ENCODE measurements at regions not wholly inside any gene's neighbourhood (a gene's known extent, or its start where the extent isn't known, plus 50 kb on each side); places are given as distances from the start of the nearest gene placed in this dataset.

DNA sequence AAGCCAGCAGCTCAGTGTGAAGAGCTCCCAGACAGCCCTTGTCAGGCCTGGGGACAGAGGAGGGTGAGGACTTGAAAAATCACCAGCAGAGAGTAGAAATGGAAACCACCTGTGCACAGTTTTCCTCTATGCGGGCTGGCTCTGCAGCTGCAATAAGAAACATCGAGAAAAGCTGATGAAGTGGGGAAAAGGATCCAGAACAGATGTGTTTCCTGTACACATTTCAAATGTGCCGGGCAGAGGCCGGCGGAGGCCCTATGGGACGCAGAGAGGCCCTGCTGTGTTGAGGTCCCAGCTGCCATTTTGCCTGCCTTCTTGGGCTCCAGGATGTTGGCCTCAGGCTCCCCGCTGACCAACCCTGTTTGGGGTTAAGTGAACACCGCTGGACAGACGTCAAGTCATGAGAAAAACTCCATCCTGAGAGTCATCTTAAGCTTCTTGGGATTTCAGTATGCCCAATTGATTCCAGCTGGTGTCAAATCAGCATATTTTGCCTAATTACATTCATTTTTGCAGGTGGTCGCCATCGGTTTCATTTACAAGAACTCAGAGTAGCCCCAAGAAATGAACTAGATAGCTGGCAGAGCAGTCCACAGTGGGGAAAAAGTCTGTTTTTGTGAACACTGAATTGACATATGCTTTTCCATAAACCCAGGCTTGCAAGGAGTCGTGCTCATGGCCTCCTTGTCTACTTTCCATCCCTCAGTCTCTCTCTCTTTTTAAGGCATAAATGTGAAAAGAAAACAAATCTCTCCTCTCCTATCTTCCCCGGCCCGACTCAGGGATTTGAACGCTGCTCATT is 150.4 kb upstream of the PHACTR3 start (continued):
- TF ChIP-seq, protein P1, sequence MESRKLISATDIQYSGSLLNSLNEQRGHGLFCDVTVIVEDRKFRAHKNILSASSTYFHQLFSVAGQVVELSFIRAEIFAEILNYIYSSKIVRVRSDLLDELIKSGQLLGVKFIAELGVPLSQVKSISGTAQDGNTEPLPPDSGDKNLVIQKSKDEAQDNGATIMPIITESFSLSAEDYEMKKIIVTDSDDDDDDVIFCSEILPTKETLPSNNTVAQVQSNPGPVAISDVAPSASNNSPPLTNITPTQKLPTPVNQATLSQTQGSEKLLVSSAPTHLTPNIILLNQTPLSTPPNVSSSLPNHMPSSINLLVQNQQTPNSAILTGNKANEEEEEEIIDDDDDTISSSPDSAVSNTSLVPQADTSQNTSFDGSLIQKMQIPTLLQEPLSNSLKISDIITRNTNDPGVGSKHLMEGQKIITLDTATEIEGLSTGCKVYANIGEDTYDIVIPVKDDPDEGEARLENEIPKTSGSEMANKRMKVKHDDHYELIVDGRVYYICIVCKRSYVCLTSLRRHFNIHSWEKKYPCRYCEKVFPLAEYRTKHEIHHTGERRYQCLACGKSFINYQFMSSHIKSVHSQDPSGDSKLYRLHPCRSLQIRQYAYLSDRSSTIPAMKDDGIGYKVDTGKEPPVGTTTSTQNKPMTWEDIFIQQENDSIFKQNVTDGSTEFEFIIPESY (IDR thresholded peaks at IDR 0.05; ENCODE audit: borderline replicate concordance, low read depth): no peak
- no peak for TF ChIP-seq JUND (IDR thresholded peaks at IDR 0.05)
- TF ChIP-seq POLR2AphosphoS5 (IDR thresholded peaks at IDR 0.05; ENCODE audit: low read depth, low read length): no peak
- no peak for TF ChIP-seq ELF1 (IDR thresholded peaks at IDR 0.05)
- TF ChIP-seq RCOR1 (IDR thresholded peaks at IDR 0.05; ENCODE audit: low read length): no peak
- no peak for TF ChIP-seq CHD2 (IDR thresholded peaks at IDR 0.05; ENCODE audit: low read length, partially characterized antibody)
- TF ChIP-seq RXRA (IDR thresholded peaks at IDR 0.05; ENCODE audit: borderline replicate concordance, low read depth): no peak

DNA sequence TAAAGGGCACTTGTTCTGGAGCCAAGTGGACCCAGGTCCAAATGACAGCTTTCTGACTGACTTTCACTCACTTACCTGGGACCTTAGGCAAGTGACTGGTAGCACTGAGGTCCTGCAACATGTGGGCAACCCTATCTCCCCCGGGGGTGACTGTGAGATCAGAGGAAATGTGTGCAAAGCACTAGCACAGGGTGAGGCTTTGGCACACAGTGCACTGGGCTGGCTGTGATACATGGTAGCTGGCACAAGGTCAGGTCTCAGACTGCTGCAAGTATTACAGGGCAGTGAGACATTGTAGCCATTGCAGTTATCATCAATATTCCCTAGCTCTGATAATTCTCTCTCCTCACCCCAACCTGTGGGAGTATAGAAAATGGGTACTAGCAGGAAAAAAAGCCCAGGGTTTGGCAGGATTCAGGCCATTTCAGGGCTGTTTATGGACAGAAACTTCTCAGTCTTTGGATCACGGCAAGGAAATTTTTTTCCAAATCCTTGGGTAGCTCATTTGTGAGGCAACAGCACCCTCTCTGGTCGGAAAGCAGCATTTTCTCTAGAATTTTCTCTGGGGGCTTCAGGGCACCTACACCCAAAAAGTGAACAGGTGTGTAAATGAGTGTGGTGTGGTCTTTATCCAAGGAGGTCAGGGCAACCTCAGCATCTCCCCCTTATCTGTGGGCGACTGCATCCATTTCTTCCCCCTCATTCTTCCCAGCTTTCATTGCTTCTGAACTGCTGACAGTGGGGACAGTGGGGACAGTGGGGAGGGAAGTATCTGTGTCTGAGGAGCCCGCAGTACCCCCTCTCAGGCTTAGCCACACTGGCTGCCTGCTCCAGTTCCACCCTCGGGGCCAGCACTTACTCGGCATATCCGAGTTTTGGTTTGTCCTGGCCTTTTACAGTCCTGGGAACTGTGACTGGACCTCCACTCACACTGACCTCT is 148.7 kb upstream of the PHACTR3 start:
- H3K36me3 ChIP-seq (replicated peaks in 1 of 2; ENCODE audit: control insufficient read depth in 1 of 2, insufficient read depth in 2 of 2, low read length in 1 of 2): no peaks in the 10 kb centered on the region
- H3K9me2 ChIP-seq: no peaks in the 10 kb centered on the region
- WGBS (ENCODE audit: low lambda C conversion rate): 10% methylated on average over 8 of the region's 8 CpGs
- peak; percentile 77 for DNase-seq
- CTCF ChIA-PET: interaction anchor here (0.7 to 6.0 kb wide), 89 partner anchors 8 to 1939 kb away, joined by 3 to 66 read pairs (median 4); partner anchors contain the start of genes ATP5F1E and STX16
- H3K9me3 ChIP-seq: no peaks in the 10 kb centered on the region
- no peaks in the 10 kb centered on the region for H3K27me3 ChIP-seq (ENCODE audit: insufficient read depth)
- no peak overlapping the region for H3K9ac ChIP-seq
- peak overlapping the region; percentile 61; the same call in 1 of the 2 replicates for H3K4me2 ChIP-seq
- H3F3A ChIP-seq (replicated peaks; ENCODE audit: insufficient read depth): no peaks in the 10 kb centered on the region
- H4K20me1 ChIP-seq (ENCODE audit: insufficient read depth): no peaks in the 10 kb centered on the region
- peaks cover 0 to 24% of the 10 kb centered on the region in 2 experiments; a peak in 1 of 4 replicates for H3K4me1 ChIP-seq (ENCODE audit: control insufficient read depth in 1 of 2, insufficient read depth in 2 of 2, low read depth in 1 of 2, low read length in 1 of 2)
- peak overlapping the region in 1 of 2 experiments; percentile 48; a peak in 1 of 4 replicates for H3K4me3 ChIP-seq (ENCODE audit: low read depth in 2 of 2, low read length in 1 of 2)
- TF ChIP-seq, protein P2, sequence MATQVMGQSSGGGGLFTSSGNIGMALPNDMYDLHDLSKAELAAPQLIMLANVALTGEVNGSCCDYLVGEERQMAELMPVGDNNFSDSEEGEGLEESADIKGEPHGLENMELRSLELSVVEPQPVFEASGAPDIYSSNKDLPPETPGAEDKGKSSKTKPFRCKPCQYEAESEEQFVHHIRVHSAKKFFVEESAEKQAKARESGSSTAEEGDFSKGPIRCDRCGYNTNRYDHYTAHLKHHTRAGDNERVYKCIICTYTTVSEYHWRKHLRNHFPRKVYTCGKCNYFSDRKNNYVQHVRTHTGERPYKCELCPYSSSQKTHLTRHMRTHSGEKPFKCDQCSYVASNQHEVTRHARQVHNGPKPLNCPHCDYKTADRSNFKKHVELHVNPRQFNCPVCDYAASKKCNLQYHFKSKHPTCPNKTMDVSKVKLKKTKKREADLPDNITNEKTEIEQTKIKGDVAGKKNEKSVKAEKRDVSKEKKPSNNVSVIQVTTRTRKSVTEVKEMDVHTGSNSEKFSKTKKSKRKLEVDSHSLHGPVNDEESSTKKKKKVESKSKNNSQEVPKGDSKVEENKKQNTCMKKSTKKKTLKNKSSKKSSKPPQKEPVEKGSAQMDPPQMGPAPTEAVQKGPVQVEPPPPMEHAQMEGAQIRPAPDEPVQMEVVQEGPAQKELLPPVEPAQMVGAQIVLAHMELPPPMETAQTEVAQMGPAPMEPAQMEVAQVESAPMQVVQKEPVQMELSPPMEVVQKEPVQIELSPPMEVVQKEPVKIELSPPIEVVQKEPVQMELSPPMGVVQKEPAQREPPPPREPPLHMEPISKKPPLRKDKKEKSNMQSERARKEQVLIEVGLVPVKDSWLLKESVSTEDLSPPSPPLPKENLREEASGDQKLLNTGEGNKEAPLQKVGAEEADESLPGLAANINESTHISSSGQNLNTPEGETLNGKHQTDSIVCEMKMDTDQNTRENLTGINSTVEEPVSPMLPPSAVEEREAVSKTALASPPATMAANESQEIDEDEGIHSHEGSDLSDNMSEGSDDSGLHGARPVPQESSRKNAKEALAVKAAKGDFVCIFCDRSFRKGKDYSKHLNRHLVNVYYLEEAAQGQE (IDR thresholded peaks at IDR 0.05; ENCODE audit: low read depth, low read length): no peak
- TF ChIP-seq RAD21 (IDR thresholded peaks at IDR 0.05; ENCODE audit: low read length): peak; percentile 89
- peak; percentile 71 for TF ChIP-seq SMC3 (IDR thresholded peaks at IDR 0.05; ENCODE audit: low read depth, low read length)
- TF ChIP-seq, protein P3, sequence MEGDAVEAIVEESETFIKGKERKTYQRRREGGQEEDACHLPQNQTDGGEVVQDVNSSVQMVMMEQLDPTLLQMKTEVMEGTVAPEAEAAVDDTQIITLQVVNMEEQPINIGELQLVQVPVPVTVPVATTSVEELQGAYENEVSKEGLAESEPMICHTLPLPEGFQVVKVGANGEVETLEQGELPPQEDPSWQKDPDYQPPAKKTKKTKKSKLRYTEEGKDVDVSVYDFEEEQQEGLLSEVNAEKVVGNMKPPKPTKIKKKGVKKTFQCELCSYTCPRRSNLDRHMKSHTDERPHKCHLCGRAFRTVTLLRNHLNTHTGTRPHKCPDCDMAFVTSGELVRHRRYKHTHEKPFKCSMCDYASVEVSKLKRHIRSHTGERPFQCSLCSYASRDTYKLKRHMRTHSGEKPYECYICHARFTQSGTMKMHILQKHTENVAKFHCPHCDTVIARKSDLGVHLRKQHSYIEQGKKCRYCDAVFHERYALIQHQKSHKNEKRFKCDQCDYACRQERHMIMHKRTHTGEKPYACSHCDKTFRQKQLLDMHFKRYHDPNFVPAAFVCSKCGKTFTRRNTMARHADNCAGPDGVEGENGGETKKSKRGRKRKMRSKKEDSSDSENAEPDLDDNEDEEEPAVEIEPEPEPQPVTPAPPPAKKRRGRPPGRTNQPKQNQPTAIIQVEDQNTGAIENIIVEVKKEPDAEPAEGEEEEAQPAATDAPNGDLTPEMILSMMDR (IDR thresholded peaks at IDR 0.05): peak; percentile 81
- no peaks in the 10 kb centered on the region for H3K79me2 ChIP-seq (ENCODE audit: insufficient read depth)
- H3K27ac ChIP-seq (ENCODE audit: low read depth in 2 of 2, low read length in 1 of 2): peak overlapping the region in 1 of 2 experiments; percentile 74; a peak in 2 of 4 replicates
- POLR2A ChIA-PET: interaction anchor here (0.8 to 1.9 kb wide), 6 partner anchors 19 to 804 kb away, joined by 3 to 9 read pairs (median 4); partner anchors contain the start of genes ATP5F1E and STX16
- peak overlapping the region; percentile 91; the same call in 1 of the 2 replicates for H2AFZ ChIP-seq (ENCODE audit: low read depth)
